Activated naive CD4-positive, alpha-beta T cell (primary cell): ENCODE measurements at regions not wholly inside any gene's neighbourhood (a gene's known extent, or its start where the extent isn't known, plus 50 kb on each side); places are given as distances from the start of the nearest gene placed in this dataset.

Experiments
- DNase-seq, 4 experiments: peaks; one replicate each; lab custom pipeline; 2025; lab: John Stamatoyannopoulos, UW

GRCh38 chr14:87725318-87725717 is 267.7 kb downstream of the GALC start:
- DNase-seq = no peak

DNA sequence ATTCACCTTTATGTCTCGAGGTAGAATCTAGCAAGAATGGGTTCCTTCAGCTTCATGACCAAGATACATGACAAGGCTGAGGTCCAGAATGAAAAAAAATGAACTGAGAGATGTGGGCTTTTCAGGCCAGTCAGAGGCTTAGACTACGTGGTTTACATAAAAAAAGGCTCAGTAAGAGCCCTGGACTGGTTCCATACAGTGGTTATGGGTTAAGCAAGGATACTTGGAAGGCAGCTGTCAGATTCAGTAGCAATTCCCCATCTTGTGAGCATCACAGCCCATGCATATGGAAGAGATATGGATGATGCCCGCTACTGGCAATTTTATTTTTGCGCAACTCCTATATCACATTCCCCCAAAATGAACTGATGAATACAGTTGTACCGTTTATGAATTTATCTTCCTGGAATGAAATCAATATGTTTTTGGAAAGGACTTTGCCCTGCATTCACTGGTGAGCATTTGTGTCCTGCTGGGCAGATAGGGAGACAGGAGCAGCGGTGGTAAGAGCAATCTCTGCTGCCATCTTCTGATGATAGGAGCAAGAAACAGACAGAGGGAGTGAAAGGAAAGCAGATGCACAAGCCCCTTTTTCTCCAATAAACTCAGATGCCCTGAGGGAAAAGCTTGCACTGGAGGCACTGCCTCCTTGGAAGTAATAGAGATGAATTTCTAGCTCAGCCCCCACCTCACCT is 280.4 kb downstream of the GALC start:
- no peak for DNase-seq

GRCh38 chr14:87705439-87705896 is 287.5 kb downstream of the GALC start:
- DNase-seq = no peak

GRCh38 chr14:87698481-87698880 is 294.5 kb downstream of the GALC start:
- DNase-seq = no peak

DNA sequence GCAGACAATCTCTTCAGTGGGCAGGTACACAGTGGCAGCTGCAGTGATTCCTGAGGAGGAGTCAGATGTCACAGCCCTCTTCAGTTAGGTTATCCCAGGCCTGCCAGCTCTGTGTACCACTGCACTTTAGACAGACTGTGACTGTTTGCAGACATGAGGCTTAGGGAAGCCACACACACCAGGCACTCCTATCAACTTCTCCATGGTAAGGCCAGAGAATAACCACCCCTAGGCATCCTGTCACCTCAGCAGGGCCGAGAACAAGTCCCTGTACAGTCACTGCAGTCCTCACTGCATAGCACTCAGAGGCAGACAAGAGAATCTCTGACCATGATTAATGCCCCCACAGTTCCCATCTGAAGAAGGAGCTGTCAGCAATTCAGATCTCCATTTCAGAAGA is 296.5 kb downstream of the GALC start:
- no peak for DNase-seq

DNA sequence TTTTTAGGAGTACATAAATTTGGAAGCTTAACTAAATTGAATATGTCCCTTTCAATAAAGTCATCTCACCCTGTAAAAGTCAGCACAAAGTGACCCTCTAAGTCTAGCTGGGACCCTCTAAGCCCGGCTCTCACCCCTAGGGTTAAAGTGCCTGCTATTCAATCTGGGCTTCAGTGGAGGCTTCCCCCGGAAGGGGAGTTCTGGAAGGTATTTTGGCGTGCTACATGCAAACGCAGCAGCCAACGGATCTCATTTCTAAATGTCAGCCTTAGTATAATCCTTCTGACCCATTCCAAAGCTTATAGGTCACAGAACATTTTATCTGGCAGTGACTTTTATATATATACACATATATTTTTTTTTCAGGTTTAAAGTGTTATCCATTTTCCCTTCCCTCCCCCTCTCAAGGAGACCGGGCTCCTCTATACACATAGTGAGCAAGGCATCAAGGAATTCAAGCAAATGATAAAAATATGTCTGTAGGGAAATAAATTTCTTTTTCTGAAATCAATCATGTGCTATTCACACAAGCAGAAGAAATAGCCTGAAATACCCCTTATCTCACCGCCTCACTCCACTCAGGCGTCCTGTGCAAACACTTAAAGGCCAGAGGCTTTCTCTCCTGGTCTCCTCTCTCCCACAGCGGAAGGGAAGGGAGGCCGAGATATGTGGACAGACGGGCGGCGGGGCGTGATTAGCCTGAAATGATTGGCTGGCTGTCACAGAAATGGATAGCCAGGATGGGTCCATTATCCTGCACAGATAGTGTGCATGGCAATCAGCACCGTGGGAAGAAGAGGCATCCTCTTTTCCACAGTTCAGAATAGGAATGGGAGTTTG is 301.7 kb downstream of the GALC start:
- DNase-seq = no peak

DNA sequence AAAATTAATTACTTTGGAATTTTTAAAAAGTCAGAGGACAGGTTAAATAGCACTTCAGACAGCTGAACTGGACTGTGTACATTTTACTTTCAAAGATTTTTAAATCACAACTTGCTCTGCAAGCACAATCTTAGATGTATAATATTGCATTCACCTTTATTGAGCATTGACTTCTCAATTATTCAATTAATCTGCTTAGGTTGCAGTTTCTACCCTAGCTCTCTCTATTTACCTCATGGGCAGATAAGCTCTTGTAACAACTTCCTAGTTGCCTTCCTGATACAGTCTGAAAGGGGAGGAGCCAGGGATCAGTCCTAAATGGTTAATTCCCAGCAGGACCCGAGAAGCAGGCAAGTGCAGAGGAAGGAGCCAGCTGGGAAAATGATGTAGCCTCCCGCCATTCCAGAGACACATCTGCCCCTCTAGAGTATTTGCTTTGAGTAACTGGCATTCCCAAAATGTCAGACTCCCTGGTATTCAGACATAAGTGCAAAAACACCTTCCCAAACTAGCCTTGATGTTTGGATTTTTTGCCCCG is 302.8 kb downstream of the GALC start:
- DNase-seq = no peak

DNA sequence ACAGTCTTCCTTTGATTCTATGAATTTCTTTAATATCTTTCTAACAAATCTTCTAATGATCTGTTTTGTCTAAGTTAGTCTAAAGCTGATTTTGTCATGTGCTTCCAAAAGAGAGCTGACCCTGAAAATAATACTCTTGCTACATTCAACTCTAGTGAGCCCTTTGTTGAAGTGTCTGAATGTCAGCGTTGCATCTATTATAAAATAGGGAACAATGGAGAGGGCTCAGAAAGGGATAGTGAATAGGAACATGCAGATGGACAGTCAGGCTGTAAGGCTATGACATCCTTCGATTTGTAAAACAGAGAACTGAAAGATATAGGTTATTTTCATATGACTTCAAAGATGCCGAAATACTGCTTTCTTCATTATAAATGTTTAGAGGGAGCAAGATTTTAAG is 304.5 kb downstream of the GALC start:
- DNase-seq = no peak

DNA sequence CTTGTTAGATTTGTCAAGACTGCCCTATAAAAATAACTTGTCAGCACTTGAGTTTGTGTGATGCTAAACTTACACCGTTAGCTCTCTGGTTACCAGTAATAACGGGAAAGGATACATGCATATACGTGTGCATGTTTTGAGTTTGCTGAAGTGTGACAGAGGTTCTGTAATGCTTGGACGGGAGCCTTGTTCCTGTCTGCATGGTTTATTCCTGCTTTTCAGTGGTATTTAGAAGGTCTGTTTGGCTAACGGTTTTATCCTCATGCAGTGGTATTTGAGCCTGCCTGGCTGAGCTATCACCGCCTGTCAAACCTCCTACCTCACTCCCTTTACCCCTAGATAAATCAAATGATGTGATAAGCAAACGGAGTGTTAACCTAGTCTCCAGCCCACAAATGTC is 305.6 kb downstream of the GALC start:
- no peak for DNase-seq

GRCh38 chr14:87686746-87687145 is 306.2 kb downstream of the GALC start:
- DNase-seq = no peak

DNA sequence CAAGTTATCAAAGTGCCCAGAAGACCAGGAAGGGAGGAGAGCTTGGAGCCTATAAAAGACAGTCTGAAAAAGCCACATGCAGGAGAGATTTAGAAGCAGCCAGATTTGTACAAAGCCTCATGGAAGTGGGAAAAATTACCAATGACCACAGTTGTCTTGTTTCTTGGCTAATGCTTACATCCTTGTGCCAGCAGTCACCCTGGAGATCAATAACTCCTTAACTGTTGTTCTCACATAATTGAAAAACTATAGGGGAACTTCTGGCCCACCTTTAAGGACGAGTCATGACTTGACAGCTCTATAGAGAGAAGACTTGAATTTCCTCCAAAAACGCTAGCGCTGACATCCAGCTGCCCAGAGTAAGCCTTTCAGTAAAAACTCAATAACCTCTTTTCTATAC is 313.1 kb downstream of the GALC start:
- DNase-seq = no peak

DNA sequence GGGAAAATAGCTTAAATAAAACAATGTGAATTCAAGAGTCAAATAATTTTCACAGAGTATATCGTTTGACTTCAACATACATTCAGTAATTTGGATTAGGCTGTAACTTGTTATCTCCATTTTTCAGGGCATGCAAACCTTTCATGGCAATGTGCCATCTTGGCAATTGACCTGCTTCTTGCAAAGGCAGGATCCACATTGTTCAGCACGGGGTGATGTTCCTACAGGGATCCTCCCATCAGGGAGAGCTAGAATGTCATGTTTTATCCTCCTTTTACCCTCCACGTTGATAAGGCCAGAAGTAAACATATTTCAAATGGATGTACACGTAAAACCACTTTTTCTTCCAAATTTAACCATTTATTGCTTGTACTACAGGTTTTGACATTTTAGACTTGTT is 314.4 kb downstream of the GALC start:
- no peak for DNase-seq

DNA sequence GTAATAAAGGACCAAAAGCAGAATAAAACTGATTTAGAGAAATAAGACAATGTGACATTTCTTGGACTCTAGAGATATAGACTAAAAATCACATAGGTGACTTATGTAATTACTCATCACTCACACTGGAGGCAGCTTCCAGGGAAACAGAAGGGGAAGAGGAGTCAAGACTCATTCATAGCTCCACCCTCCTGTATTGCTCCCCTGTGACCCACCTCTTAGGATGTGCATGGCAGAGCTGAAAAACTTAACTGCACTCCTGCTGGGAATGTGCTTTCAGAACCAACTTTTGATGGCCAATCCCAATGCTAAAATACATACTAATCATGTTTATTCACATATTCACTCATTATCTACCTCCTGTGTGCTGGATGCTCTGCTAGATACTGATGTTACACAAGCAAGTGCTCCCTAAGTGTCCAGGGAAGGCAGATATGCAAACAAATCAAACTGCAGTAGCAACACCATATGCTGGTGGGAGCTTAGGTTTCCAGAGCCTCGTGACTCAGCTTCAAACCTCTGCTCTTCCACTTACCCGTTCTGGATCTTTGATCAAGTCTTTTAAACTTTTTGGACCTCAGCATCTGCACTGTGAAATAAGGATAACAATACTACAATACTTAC is 316.1 kb downstream of the GALC start:
- no peak for DNase-seq

DNA sequence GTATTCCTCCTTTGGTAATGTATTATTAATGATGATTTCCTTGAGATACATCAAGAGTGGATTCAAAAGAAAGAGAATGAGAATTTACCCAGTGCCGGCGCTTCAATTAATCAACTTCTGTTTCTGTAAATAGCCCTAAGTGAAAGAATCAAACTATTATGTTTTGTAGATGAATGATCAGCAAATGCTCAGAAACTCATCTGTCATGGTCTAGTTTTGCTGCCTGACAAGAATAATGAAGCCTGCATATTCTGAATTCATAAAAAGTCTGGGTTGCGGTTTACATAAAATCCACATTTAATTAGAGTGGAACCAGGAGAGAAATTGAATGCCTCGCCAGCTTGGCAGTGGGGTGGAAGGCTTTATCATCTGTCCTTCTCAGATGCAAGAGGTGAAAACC is 325.3 kb downstream of the GALC start:
- DNase-seq = no peak

- no peak for DNase-seq
Measured at GRCh38 chr14:87656315-87656714, 336.7 kb downstream of the GALC start.

DNA sequence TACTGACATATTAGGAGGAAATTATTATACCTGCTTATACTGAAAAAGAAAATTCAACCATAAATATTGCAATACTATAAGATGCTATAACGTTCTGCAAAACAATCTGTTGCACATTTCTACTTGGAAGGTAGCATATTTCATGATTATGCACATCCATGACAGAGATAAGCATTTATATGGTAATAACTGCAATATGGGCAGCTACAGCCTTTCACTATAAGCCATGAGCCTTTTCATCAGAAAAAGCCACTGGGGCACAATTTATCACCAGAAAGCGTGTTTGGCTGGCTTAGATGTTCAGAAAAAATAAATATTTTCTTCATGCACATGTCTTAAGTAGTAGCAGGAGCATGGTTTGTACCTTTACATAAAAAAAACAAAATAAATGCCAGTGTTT is 340.7 kb downstream of the GALC start:
- no peak for DNase-seq

- no peak for DNase-seq
Measured at GRCh38 chr14:87644689-87645088, 348.3 kb downstream of the GALC start.

DNA sequence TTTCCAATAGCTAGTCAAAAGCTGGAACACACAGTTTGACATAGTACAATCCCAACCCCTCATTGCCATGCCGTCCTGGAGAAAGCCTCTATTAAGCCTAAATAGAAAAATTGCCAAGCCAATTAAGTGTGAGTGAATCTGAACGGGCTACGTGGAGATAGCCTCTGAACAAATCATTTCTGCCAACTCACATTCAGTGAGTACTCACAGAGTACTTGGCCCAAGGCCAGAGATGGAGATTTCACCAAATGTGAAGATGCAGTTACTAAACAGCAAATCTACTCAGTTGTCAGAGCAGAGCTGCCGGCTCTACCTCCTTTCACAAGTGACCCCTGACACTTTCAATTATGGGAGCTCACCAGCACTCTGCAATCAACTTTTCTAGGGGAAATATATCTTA is 350.0 kb downstream of the GALC start:
- DNase-seq = no peak

- no peak for DNase-seq
Measured at GRCh38 chr14:87640553-87640952, 352.4 kb downstream of the GALC start.

DNA sequence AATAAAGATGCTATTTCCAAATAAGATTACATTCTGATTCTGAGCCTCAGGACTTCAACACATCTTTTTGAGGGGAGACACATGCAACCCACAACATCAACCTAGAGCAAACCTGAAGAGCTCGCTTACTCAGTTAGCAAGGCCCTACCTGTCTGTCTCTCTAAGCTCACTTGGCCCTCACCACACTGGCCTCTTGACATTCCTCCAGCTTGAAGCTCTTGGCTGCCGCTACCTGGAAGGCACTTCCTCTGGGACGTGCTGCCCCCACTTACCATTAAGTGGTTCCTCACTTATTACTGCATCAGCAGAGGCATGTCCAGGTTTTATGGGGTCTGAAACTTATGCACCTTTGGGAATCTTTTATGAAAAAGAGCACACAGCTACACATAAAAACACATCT is 354.8 kb downstream of the GALC start:
- no peak for DNase-seq

DNA sequence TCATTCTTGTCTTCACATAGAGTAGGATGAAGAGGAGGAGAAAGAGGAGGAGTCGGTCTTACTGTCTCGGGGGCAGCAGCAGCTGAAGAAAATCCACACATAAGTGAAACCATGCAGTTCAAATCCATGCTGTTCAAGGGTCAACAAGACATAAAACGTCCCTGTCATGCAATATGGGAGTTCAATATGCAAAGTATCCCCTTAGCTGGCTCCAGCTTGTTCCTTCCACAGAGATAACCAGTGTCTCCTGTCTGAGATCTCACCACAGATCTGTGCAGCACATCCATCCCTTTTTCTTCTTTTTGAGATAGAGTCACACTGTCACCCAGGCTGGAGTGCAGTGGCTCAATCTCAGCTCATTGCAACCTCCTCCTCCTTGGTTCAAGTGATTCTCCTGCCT is 357.5 kb downstream of the GALC start:
- no peak for DNase-seq

DNA sequence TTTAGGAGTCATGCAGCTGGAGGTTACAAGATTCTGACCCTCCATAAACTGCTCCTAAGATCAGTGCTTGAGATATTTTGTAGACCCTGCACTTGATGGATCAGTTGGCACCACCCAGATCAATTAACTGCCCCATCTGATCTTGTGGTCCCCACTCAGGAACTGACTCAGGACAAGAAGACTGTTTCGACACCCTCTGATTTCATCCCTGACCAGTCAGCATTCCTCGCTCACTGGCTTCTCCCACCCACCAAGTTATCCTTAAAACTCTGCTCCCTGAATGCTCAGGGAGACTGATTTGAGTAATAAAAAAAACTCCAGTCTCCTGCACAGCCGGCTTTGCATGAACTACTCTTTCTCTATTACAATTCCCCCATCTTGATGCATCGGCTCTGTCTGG is 360.2 kb downstream of the GALC start:
- DNase-seq = no peak

- DNase-seq = no peak
Measured at GRCh38 chr14:87630846-87631245, 362.1 kb downstream of the GALC start.
